ENCODE measurements at regions not wholly inside any gene's neighbourhood (a gene's known extent, or its start where the extent isn't known, plus 50 kb on each side); places are given as distances from the start of the nearest gene placed in this dataset.

DNA sequence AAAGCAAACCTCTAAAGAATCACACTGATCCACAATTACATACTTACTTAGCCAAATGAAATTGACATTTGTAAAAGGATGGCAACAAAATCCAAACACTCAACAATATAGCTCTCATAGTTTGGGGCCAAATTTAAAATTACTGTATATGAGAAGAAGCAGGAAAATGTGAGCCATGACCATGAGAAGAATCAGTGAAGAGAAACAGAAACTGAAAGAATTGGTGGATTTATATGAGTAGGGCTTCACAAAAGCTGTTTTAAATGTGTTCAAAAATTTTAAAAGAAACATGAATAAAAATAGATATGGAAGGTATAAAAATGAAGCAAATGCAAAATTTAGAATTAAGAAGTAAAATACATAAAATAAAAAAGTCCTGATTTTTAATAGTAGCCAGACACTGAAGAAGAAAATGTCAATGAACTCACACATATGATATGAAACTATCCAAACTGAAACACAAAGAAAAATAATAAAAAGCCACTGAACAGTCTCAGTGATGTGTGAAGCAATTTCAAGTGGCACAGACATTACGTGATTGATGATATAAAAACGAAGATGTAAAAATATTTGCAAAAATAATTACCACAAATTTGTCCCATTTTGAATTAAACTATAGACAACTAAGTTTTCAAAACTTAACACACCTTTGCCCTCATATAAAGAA lies 87.9 kb upstream of the MDGA2 start:
- Mint-ChIP-seq H3K9me3 (peaks cover 41% of the 10 kb centered on the region), H3K4me1 (ENCODE audit: low read depth) (no peaks in the 10 kb centered on the region), H3K27ac (no peak overlapping the region), H3K36me3 (ENCODE audit: low read depth) (no peaks in the 10 kb centered on the region), H3K27me3 (ENCODE audit: low read depth) (no peaks in the 10 kb centered on the region), H3K4me3 (no peak overlapping the region)
- no peak for DNase-seq (ENCODE audit: low spot score)

- no peak overlapping the region for H3K27ac Mint-ChIP-seq
- H3K36me3 Mint-ChIP-seq (ENCODE audit: low read depth) = no peaks in the 10 kb centered on the region
- no peaks in the 10 kb centered on the region for H3K27me3 Mint-ChIP-seq (ENCODE audit: low read depth)
- no peak for DNase-seq (ENCODE audit: low spot score)
- no peak overlapping the region for H3K4me3 Mint-ChIP-seq
- H3K4me1 Mint-ChIP-seq (ENCODE audit: low read depth) = no peaks in the 10 kb centered on the region
- peaks cover 31% of the 10 kb centered on the region for H3K9me3 Mint-ChIP-seq
These were observed 71.6 kb upstream of the MDGA2 start for GRCh38 chr14:47746986-47747385.

GRCh38 chr14:47744155-47744554 lies 68.8 kb upstream of the MDGA2 start:
- Mint-ChIP-seq H3K27me3 (ENCODE audit: low read depth) (no peaks in the 10 kb centered on the region), H3K27ac (no peak overlapping the region), H3K4me3 (no peak overlapping the region), H3K9me3 (peaks cover 22% of the 10 kb centered on the region), H3K4me1 (ENCODE audit: low read depth) (no peaks in the 10 kb centered on the region), H3K36me3 (ENCODE audit: low read depth) (no peaks in the 10 kb centered on the region)
- no peak for DNase-seq (ENCODE audit: low spot score)

DNA sequence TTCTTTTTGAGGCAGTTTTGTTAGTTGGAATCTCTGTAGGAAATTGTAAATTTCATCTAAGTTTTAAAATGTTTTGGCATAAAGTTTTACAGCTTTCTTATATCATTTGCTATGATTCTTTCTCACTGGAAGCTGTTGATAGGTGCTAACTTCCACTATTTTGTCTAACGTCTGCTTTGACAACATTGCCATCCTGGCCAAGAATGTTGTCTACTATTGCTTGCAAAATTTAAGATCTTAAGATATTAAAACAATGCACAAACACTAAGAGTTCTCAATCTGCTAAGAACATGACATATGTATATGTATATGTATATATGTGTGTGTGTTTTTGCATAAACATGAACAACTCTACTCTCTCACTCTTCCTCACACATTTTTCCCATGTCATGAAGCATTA lies 64.1 kb upstream of the MDGA2 start:
- Mint-ChIP-seq H3K27me3 (ENCODE audit: low read depth) (no peaks in the 10 kb centered on the region), H3K36me3 (ENCODE audit: low read depth) (no peaks in the 10 kb centered on the region), H3K27ac (no peak overlapping the region), H3K4me1 (ENCODE audit: low read depth) (no peaks in the 10 kb centered on the region), H3K4me3 (no peak overlapping the region), H3K9me3 (peaks cover 7% of the 10 kb centered on the region)
- no peak for DNase-seq (ENCODE audit: low spot score)

DNA sequence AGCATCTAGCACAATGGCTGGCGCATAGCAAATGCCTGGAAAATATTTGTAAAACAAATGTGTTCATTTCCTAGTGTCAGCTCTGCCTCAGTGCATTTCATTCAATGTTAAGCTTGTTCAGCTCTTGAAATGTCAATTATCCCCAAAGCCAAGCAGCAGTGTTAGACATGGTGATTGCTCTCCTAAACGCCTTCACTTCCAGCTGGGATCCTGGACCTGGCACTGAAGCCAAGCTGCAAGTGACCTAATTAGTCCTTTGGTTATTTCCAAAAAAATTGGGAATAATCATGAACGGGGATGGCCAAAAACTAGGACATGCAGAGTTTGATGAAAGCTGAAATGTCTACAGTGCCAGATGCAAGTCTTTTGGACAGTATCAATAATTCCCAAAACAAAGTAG lies 54.9 kb upstream of the MDGA2 start:
- no peaks in the 10 kb centered on the region for H3K27me3 Mint-ChIP-seq (ENCODE audit: low read depth)
- no peak for DNase-seq (ENCODE audit: low spot score)
- no peaks in the 10 kb centered on the region for H3K4me1 Mint-ChIP-seq (ENCODE audit: low read depth)
- H3K36me3 Mint-ChIP-seq (ENCODE audit: low read depth) = no peaks in the 10 kb centered on the region
- H3K9me3 Mint-ChIP-seq = peaks cover 10% of the 10 kb centered on the region
- H3K4me3 Mint-ChIP-seq = no peak overlapping the region
- no peak overlapping the region for H3K27ac Mint-ChIP-seq
